Fibroblast of skin of right quadriceps (primary cell): ENCODE measurements at regions not wholly inside any gene's neighbourhood (a gene's known extent, or its start where the extent isn't known, plus 50 kb on each side); places are given as distances from the start of the nearest gene placed in this dataset.
"Not testable (repeated sequence)": the region's sequence is repeated elsewhere in the genome, so short reads cannot be mapped to it uniquely, and the experiment has no call there.

Experiments used
- DNase-seq: peaks from one replicate; pipeline ENCODE4 v3.0.0-alpha.2; 2013

DNA sequence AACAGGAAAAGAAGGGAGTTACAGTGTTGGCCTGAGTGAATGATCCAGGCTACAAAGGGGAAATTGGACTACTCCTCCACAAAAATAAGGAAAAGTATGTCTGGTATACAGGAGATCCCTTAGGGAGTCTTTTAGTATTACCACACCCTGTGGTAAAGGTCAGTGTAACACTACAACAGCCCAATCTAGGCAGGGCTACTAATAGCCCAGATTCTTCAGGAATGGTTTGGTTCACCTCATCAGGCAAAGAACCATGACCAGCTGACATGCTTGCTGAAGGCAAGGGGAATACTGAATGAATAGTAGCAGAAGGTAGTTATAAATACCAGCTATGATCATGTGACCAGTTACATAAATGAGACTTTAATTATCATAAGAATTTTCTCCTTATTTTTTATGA lies 372.6 kb upstream of the ATP11B start:
- DNase-seq, result no peak

DNA sequence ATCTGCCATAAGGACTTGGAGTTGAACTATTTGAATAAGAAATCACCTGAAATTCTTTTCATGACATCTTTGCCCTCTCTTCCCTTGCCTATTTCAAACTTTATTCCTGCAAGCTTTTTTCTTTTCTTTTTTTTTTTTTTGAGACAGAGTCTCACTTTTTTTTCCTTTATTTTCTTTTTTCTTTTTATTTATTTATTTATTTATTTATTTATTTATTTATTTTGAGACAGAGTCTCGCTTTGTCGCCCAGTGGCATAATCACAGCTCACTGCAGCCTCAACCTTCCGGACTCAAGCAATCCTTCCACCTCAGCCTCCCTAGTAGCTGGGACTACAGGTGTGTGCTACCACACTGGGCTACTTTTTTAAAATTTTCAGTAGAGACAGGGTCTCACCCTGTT lies 369.3 kb upstream of the ATP11B start:
- no peak for DNase-seq

DNA sequence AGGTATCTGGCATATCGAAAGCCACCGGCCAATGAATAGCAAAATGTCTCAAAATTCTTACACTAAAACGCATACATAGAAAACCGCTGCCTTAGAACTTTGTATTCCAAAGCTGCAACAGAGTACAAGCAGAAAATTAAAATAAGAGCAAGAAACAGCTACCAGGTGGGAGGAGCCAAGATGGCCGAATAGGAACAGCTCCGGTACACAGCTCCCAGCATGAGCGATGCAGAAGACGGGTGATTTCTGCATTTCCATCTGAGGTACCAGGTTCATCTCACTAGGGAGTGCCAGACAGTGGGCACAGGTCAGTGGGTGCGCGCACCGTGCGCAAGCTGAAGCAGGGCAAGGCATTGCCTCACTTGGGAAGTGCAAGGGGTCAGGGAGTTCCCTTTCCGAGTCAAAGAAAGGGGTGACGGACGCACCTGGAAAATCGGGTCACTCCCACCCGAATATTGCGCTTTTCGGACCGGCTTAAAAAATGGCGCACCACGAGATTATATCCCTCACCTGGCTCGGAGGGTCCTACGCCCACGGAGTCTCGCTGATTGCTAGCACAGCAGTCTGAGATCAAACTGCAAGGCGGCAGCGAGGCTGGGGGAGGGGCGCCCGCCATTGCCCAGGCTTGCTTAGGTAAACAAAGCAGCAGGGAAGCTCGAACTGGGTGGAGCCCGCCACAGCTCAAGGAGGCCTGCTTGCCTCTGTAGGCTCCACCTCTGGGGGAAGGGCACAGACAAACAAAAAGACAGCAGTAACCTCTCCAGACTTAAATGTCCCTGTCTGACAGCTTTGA lies 367.2 kb upstream of the ATP11B start:
- DNase-seq, result not testable (repeated sequence)

- DNase-seq, result not testable (repeated sequence)
Observed at GRCh38 chr3:182431972-182432371, 361.3 kb upstream of the ATP11B start.

- no peak for DNase-seq
Observed at GRCh38 chr3:182435860-182436259, 357.4 kb upstream of the ATP11B start.

DNA sequence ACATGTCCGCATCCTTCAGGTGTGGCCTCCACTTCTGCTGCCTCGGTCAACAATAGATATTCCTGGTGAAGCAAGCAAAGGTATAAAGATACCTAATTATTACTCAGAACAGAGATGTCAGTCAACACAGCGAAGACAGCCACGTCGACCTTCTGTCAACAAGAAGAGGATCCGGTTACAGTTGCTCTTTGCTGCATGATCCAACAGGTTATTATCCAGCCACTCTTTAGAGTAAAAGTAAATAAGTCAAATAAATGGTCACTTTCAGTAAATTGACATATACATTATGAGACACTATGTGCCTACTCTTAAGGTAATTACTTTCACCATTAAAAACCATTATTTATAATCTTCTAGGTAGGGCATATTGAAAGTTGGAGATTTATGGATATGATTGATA lies 356.8 kb upstream of the ATP11B start:
- DNase-seq, result no peak

- DNase-seq, result no peak
Observed at GRCh38 chr3:182438398-182438797, 354.9 kb upstream of the ATP11B start.

DNA sequence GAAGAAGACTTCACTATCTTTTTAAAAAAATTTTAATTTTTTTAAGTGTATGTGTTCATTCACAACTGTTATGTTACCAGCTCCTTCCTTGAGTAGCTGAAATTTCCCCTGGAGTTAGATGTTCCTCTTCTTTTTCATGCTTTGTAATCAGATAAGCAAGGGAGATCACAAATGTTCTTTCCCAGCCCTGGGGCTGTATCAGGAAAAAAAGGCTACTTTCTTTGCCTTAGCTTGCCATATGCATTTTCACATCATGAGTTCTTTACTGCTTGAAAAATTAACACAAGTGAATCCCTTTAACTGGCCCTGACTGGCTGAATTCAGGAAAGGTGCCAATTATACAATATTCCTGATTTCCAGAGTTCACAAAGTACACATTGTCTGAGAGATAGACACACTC lies 353.2 kb upstream of the ATP11B start:
- DNase-seq, result no peak

DNA sequence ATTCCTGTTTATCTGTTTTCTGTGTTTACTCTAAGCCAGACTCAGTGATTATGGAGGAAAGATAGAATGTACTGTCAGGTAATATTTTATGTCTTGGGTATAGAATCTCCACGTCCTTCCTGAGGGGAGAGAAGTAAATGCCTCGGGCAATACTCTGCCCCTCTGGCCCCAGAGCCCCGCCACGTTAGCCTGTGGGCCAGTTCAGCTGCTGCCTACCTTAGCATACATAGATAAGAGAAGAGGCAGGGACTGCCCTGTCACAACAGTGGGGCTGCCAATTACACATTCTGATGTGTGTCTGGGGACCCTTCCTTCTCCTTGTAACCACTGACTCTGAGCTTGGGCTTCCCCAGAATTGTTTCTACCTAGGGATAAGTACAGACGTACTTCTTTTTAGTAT lies 347.7 kb upstream of the ATP11B start:
- DNase-seq, result no peak

- no peak for DNase-seq
Observed at GRCh38 chr3:182450942-182451787, 342.1 kb upstream of the ATP11B start.

DNA sequence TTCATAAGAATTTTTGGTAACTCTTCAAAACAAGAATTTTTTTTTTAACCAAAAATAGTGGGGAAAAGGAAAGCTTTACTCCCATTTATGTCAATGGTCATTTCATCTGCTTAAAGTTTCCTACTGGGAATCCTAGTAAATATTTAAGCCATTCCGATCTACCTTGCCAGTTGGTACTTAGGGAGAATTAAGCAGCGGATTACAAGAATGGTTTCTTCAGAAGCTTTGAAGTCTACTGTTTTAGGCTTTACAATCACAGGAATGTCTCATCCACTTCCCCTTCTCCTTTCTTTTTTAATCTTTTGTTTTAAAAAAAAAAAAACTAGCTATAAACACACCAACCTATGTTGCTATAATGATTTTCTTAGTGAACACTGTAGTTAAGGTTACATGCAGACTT lies 341.4 kb upstream of the ATP11B start:
- no peak for DNase-seq

GRCh38 chr3:182455011-182455410 lies 338.3 kb upstream of the ATP11B start:
- no peak for DNase-seq

DNA sequence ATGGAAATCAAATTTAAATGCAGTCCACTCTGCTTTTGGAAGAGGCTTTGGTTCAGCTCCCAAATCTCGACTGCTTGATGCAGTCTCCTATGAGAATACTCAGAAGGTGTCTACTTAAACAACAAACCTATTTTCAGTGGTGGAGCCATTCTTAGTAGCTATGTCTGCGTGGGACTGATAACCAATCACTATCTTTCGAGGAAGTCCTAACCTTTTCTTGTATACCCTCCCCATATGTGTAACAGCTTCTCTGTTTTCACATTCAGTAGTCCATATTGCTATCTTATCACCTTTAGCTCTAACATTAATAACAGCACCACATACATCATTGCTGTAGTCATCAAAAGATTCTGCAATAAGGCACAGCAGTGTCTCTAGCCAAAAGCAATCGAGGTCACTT lies 333.0 kb upstream of the ATP11B start:
- DNase-seq, result no peak

DNA sequence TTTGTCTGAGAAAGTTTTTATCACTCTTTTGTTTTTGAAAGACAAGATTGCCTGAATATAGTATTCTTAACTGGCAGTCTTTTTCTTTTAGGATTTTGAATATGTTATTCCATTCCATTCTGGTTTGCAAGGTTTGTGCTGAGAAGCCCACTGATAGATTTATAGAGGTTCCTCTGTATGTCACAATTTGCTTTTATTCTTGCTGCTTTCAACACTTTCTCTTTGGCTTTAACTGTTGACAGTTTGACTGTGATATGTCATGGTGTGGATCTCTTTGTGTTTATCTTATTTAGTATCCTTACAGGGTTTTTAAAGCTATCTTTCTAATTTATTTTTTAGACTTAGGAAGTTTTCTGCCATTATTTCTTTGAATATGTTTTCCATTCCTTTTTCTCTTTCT lies 331.2 kb upstream of the ATP11B start:
- no peak for DNase-seq

DNA sequence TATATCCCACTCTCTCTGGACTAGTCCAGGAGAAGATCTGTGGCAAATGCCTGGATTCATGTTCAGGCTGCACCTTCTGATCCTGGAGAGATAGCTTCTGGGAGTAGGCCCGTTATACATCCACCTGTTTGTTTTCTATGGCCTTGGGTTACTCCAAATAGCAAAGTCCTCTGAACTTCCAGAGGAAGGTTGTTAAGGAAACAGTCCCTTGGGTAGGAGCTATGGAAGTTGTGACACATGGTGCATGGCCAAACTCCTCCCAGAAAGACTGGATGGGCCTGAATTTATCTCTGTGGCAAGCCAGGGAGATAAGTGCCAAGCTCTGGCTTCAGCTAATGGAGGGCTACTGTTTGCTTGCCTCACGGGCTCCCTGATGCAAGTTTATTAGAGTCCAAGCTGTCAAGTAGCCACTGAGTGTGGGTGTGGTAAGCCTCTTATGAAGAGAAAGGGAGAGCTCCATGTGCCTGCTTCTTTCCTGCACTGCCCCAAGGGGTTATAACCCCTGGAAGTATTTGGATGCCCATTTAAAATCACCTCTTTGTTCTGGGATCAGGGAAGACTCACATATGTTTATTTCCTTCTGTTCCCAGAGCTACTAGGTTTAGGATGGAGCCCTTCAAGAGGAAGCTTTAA lies 328.7 kb upstream of the ATP11B start:
- DNase-seq, result no peak

DNA sequence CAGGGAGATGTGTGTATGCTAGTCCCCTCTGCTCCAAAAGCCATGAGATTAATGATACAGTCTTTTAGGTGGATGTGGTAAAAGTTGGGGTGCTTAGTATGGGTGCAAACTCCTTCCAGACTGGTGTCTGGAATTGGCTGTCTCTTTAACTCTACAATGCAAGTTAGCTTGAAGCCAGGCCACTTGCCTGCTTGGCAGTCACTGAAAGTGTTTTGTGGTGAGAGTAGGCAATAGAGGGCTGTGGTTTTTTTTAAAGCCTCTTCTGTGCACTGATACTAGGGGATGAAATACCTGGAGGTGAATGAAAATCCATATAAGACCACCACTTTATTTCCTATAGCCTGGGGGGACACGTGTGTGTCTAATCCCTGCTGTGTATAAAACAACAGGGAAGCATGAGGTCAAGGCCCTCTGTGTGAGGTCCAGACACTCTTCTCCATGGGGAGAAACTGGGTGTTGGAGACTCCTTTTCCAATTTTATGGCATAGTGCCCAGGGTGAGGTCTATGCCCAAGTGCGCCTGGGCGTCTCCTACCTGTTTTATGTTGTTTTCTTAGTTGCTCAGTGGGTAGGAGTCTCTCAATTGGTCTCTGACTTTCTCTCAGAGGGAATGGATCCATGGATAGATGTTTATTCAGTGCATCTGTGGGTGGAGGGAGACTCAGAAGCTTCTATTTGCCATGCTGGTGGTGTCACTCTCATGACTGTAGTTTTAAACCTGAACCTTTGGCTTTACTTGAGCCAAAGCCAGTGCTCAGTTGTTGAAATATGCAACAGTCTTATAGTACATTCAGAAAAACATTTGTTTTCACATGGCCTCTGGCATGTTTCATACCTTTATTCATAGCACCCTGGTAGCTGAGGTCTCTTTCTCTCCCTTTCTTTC lies 327.8 kb upstream of the ATP11B start:
- no peak for DNase-seq

GRCh38 chr3:182469086-182469485 lies 324.2 kb upstream of the ATP11B start:
- peak; percentile 27 for DNase-seq

GRCh38 chr3:182470187-182470586 lies 323.1 kb upstream of the ATP11B start:
- no peak for DNase-seq

- no peak for DNase-seq
Observed at GRCh38 chr3:182473191-182473710, 320.1 kb upstream of the ATP11B start.

GRCh38 chr3:182478369-182478768 lies 314.9 kb upstream of the ATP11B start:
- no peak for DNase-seq

DNA sequence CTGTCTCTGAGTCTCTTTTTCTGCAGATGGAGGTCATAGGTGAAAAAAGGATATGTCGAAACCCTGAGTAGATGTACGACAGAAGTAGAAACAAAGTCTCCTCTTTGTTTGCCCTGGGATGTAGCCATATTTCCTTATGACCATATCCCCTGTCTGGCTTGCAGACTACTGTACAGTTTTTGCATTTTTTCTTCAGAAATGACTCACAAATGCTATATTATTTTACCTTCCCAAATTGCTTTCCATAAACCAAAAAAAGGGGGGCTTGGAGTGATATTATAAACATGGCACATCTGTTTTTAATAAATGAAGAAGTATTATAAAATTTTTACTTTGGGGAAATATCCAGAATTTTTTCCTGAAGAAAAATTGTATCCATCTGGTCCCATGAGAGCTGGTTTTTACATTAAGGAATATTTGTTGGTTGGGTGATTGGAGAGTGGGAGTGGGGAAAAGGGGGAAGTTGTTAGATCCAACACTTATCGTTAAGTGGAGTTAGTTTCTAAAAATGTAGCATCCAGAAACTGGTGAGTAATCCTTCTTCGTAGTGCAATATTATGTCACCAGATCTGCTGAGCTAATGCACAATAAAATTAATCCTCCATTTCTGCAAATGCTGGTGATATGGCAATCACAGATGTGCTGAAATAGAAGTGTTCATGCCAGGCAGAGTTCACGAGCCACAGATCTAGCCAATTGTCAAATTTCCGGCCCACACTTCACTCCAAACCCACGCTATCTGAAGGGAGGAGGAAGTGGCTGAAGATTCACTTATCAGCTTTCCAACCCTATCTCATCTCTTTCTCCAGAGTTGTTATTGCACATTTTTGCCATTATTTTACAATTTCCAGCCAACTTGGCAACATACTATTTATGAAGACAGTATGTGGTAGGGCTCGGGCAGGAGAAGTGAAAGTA lies 313.6 kb upstream of the ATP11B start:
- peak; percentile 72 for DNase-seq
